HEK293 (cell line): ENCODE measurements at regions not wholly inside any gene's neighbourhood (a gene's known extent, or its start where the extent isn't known, plus 50 kb on each side); places are given as distances from the start of the nearest gene placed in this dataset.

ENCODE experiments used
- CTCF ChIA-PET: fragments of 350-600 bp; formaldehyde crosslinking; extraction: SDS; loops from one replicate; lab custom pipeline; 2021; ENCODE audit warnings: antibody characterized with exemption; lab: Yijun Ruan, JAX
- POLR2A ChIA-PET: fragments of 300-600 bp; formaldehyde crosslinking; extraction: SDS; loops from one replicate; lab custom pipeline; 2020; ENCODE audit warnings: antibody characterized with exemption, inconsistent platforms; lab: Yijun Ruan, JAX
- H3K27ac ChIP-seq: fragments of 200-500 bp; sonication (Bioruptor generic); 2 replicates; pipeline ENCODE4 v1.5.1; 2014; ENCODE audit warnings: low read depth, low read length, control low read depth, inconsistent platforms; ENCODE audit errors: extremely low read depth
- H3K36me3 ChIP-seq, 2 experiments: fragments of 200-500 bp in 1 of 2; sonication (Bioruptor generic) in 1 of 2; 1 replicate in 1 of 2; 2 replicates in 1 of 2; pipeline ENCODE4 v1.5.1; 2014 to 2017; ENCODE audit warnings: inconsistent platforms in 2 of 2, low read length in 2 of 2; ENCODE audit not compliant: control insufficient read depth in 2 of 2, insufficient read depth in 1 of 2
- H3K4me1 ChIP-seq: fragments of 200-500 bp; sonication (Bioruptor generic); 2 replicates; pipeline ENCODE4 v1.5.1; 2014; ENCODE audit warnings: mild to moderate bottlenecking, low read length, inconsistent platforms; ENCODE audit not compliant: control insufficient read depth, insufficient read depth
- H3K4me3 ChIP-seq: 2 replicates; pipeline ENCODE4 v1.5.1; 2011; ENCODE audit warnings: low read depth, mild to moderate bottlenecking, control low read depth, low read length, moderate library complexity
- H3K9me3 ChIP-seq: fragments of 200-500 bp; sonication (Bioruptor generic); 2 replicates; pipeline ENCODE4 v1.5.1; 2014; ENCODE audit warnings: low read depth, low read length, inconsistent platforms; ENCODE audit not compliant: control insufficient read depth, insufficient read depth
- HOXA7 ChIP-seq: sonication (generic); formaldehyde crosslinking; IDR thresholded peaks from 2 replicates; pipeline ENCODE4 v1.8.1; 2022; ENCODE audit warnings: missing genetic modification reagents, borderline replicate concordance
- MEIS1 ChIP-seq: sonication (generic); formaldehyde crosslinking; IDR thresholded peaks from 2 replicates; pipeline ENCODE4 v1.8.1; 2022; ENCODE audit warnings: missing genetic modification reagents, mild to moderate bottlenecking, borderline replicate concordance
- MZF1 ChIP-seq: fragments of 450-650 bp; formaldehyde crosslinking; IDR thresholded peaks from 2 replicates; pipeline ENCODE4 v1.5.1; 2017; ENCODE audit warnings: missing biosample characterization, missing genetic modification characterization, borderline replicate concordance
- ZBTB1 ChIP-seq: fragments of 450-650 bp; formaldehyde crosslinking; IDR thresholded peaks from 2 replicates; pipeline ENCODE4 v1.5.1; 2016; ENCODE audit warnings: missing biosample characterization, missing genetic modification characterization
- ZBTB11 ChIP-seq: fragments of 450-650 bp; formaldehyde crosslinking; conservative IDR thresholded peaks from 2 replicates; pipeline ENCODE4 v1.5.1; 2016; ENCODE audit warnings: low read depth, missing biosample characterization, missing genetic modification characterization
- ZFP69B ChIP-seq: fragments of 450-650 bp; formaldehyde crosslinking; IDR thresholded peaks from 2 replicates; pipeline ENCODE4 v1.5.1; 2016; ENCODE audit warnings: missing biosample characterization, missing genetic modification characterization
- ZNF10 ChIP-seq: fragments of 450-650 bp; formaldehyde crosslinking; IDR thresholded peaks from 2 replicates; pipeline ENCODE4 v1.5.1; 2017; ENCODE audit warnings: missing biosample characterization, missing genetic modification characterization
- ZNF18 ChIP-seq: fragments of 450-650 bp; formaldehyde crosslinking; IDR thresholded peaks from 2 replicates; pipeline ENCODE4 v1.5.1; 2016; ENCODE audit warnings: missing biosample characterization, missing genetic modification characterization
- ZNF23 ChIP-seq: fragments of 450-650 bp; formaldehyde crosslinking; IDR thresholded peaks from 2 replicates; pipeline ENCODE4 v1.5.1; 2016; ENCODE audit warnings: missing biosample characterization, missing genetic modification characterization, borderline replicate concordance
- ZNF266 ChIP-seq: fragments of 450-650 bp; formaldehyde crosslinking; IDR thresholded peaks from 2 replicates; pipeline ENCODE4 v1.5.1; 2016; ENCODE audit warnings: missing biosample characterization, missing genetic modification characterization, low read depth
- ZNF274 ChIP-seq, 2 experiments: fragments of 200-500 bp in 1 of 2; fragments of 450-650 bp in 1 of 2; sonication (Bioruptor generic) in 1 of 2; formaldehyde crosslinking in 1 of 2; IDR thresholded peaks; 2 replicates each; pipeline versions ENCODE4 v1.5.1 to v1.6.1; 2014 to 2016; ENCODE audit warnings: borderline replicate concordance in 1 of 2, inconsistent platforms in 1 of 2, low read length in 1 of 2, missing biosample characterization in 1 of 2, missing genetic modification characterization in 1 of 2
- ZNF350 ChIP-seq: fragments of 450-650 bp; formaldehyde crosslinking; IDR thresholded peaks from 2 replicates; pipeline ENCODE4 v1.5.0; 2017; ENCODE audit warnings: missing biosample characterization, mild to moderate bottlenecking, missing genetic modification characterization
- ZNF391 ChIP-seq: fragments of 450-650 bp; formaldehyde crosslinking; IDR thresholded peaks from 2 replicates; pipeline ENCODE4 v1.5.1; 2016; ENCODE audit warnings: low read depth, missing biosample characterization, missing genetic modification characterization, borderline replicate concordance
- ZNF404 ChIP-seq: fragments of 450-650 bp; formaldehyde crosslinking; IDR thresholded peaks from 2 replicates; pipeline ENCODE4 v1.5.1; 2017; ENCODE audit warnings: missing biosample characterization, missing genetic modification characterization
- ZNF423 ChIP-seq: fragments of 450-650 bp; formaldehyde crosslinking; IDR thresholded peaks from 2 replicates; pipeline ENCODE4 v1.5.1; 2016; ENCODE audit warnings: missing biosample characterization, missing genetic modification characterization
- ZNF514 ChIP-seq: fragments of 450-650 bp; formaldehyde crosslinking; IDR thresholded peaks from 2 replicates; pipeline ENCODE4 v1.5.1; 2016; ENCODE audit warnings: missing biosample characterization, missing genetic modification characterization
- ZNF530 ChIP-seq: fragments of 450-650 bp; formaldehyde crosslinking; IDR thresholded peaks from 2 replicates; pipeline ENCODE4 v1.5.1; 2016; ENCODE audit warnings: low read depth, missing biosample characterization, missing genetic modification characterization
- ZNF548 ChIP-seq: fragments of 450-650 bp; formaldehyde crosslinking; IDR thresholded peaks from 2 replicates; pipeline ENCODE4 v1.5.1; 2016; ENCODE audit warnings: missing biosample characterization, missing genetic modification characterization
- ZNF571 ChIP-seq: fragments of 450-650 bp; formaldehyde crosslinking; IDR thresholded peaks from 2 replicates; pipeline ENCODE4 v1.5.0; 2017; ENCODE audit warnings: missing biosample characterization, missing genetic modification characterization
- ZNF623 ChIP-seq: fragments of 450-650 bp; formaldehyde crosslinking; IDR thresholded peaks from 2 replicates; pipeline ENCODE4 v1.5.1; 2016; ENCODE audit warnings: missing biosample characterization, missing genetic modification characterization
- ZNF837 ChIP-seq: fragments of 450-650 bp; formaldehyde crosslinking; IDR thresholded peaks from 2 replicates; pipeline ENCODE4 v1.5.1; 2016; ENCODE audit warnings: missing biosample characterization, missing genetic modification characterization
- ZXDB ChIP-seq: fragments of 450-650 bp; formaldehyde crosslinking; IDR thresholded peaks from 2 replicates; pipeline ENCODE4 v1.5.1; 2016; ENCODE audit warnings: missing biosample characterization, missing genetic modification characterization
- TF ChIP-seq, protein P1 (sequence below): fragments of 450-650 bp; IDR thresholded peaks from 2 replicates; pipeline ENCODE4 v1.5.1; 2018; ENCODE audit warnings: missing biosample characterization, missing genetic modification characterization
- TF ChIP-seq, protein P2 (sequence below): fragments of 450-650 bp; formaldehyde crosslinking; IDR thresholded peaks from 2 replicates; pipeline ENCODE4 v1.5.1; 2016; ENCODE audit warnings: missing biosample characterization, missing genetic modification characterization
- TF ChIP-seq, protein P3 (sequence below): fragments of 450-650 bp; formaldehyde crosslinking; IDR thresholded peaks from 2 replicates; pipeline ENCODE4 v1.5.1; 2016; ENCODE audit warnings: missing biosample characterization, missing genetic modification characterization

GRCh38 chr5:52359261-52359660, 428.5 kb upstream of the ITGA1 start (continued):
- TF ChIP-seq, protein P1, sequence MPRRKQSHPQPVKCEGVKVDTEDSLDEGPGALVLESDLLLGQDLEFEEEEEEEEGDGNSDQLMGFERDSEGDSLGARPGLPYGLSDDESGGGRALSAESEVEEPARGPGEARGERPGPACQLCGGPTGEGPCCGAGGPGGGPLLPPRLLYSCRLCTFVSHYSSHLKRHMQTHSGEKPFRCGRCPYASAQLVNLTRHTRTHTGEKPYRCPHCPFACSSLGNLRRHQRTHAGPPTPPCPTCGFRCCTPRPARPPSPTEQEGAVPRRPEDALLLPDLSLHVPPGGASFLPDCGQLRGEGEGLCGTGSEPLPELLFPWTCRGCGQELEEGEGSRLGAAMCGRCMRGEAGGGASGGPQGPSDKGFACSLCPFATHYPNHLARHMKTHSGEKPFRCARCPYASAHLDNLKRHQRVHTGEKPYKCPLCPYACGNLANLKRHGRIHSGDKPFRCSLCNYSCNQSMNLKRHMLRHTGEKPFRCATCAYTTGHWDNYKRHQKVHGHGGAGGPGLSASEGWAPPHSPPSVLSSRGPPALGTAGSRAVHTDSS (tag by site-specific recombination), result no peak

GRCh38 chr5:52360985-52361384, 426.7 kb upstream of the ITGA1 start:
- TF ChIP-seq ZNF530 (tag by site-specific recombination), result no peak
- TF ChIP-seq ZNF623 (tag by site-specific recombination), result no peak
- no peak for TF ChIP-seq ZNF18 (tag by site-specific recombination)
- no peak for TF ChIP-seq ZNF274 (IDR thresholded peaks at IDR 0.05; ENCODE audit: low read length)
- TF ChIP-seq ZNF274 (tag by site-specific recombination; IDR thresholded peaks at IDR 0.05; ENCODE audit: borderline replicate concordance), result no peak
- no peak for TF ChIP-seq ZNF350
- no peak for TF ChIP-seq MEIS1 (CRISPR knock-in tag)
- TF ChIP-seq ZNF266 (tag by site-specific recombination), result no peak
- TF ChIP-seq ZBTB1, result no peak
- TF ChIP-seq HOXA7, result no peak
- TF ChIP-seq, protein P2, sequence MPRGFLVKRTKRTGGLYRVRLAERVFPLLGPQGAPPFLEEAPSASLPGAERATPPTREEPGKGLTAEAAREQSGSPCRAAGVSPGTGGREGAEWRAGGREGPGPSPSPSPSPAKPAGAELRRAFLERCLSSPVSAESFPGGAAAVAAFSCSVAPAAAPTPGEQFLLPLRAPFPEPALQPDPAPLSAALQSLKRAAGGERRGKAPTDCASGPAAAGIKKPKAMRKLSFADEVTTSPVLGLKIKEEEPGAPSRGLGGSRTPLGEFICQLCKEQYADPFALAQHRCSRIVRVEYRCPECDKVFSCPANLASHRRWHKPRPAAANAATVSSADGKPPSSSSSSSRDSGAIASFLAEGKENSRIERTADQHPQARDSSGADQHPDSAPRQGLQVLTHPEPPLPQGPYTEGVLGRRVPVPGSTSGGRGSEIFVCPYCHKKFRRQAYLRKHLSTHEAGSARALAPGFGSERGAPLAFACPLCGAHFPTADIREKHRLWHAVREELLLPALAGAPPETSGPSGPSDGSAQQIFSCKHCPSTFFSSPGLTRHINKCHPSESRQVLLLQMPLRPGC (tag by site-specific recombination), result no peak
- TF ChIP-seq ZNF10, result no peak
- TF ChIP-seq, protein P3, sequence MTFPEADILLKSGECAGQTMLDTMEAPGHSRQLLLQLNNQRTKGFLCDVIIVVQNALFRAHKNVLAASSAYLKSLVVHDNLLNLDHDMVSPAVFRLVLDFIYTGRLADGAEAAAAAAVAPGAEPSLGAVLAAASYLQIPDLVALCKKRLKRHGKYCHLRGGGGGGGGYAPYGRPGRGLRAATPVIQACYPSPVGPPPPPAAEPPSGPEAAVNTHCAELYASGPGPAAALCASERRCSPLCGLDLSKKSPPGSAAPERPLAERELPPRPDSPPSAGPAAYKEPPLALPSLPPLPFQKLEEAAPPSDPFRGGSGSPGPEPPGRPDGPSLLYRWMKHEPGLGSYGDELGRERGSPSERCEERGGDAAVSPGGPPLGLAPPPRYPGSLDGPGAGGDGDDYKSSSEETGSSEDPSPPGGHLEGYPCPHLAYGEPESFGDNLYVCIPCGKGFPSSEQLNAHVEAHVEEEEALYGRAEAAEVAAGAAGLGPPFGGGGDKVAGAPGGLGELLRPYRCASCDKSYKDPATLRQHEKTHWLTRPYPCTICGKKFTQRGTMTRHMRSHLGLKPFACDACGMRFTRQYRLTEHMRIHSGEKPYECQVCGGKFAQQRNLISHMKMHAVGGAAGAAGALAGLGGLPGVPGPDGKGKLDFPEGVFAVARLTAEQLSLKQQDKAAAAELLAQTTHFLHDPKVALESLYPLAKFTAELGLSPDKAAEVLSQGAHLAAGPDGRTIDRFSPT (tag by site-specific recombination), result no peak
- TF ChIP-seq, all 188 proteins: peak for 0
- CTCF ChIA-PET, result no interaction called here
- POLR2A ChIA-PET, result no interaction called here
- H3K27ac ChIP-seq, result no peak overlapping the region
- H3K36me3 ChIP-seq, result no peaks in the 10 kb centered on the region
- no peaks in the 10 kb centered on the region for H3K4me1 ChIP-seq
- H3K9me3 ChIP-seq, result no peaks in the 10 kb centered on the region
- no peak overlapping the region for H3K4me3 ChIP-seq

DNA sequence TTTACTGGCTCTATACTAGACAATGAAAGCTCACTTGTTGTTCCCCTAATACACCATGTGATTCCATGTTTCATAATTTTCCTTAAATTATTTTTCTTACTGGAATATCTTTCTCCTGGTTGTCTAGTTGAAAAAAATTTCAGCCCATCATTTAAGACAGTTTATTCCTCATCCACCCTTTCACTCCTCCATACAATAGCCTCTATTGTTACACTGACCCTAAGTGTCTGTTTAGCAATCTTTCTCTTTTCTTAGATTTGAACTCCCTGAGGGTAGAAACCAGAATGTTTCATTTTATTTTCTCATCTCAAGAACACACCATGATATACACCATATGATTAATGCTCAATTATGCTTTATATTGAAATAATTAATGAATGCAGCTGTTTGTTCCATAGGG, 413.4 kb upstream of the ITGA1 start:
- POLR2A ChIA-PET, result no interaction called here
- CTCF ChIA-PET, result interaction anchor here (0.6 kb wide), 1 partner anchor 1329 kb away, joined by 4 read pairs; no protein-coding TSS in a partner anchor
- H3K9me3 ChIP-seq, result no peaks in the 10 kb centered on the region
- H3K4me1 ChIP-seq, result no peaks in the 10 kb centered on the region
- no peak overlapping the region for H3K4me3 ChIP-seq
- no peaks in the 10 kb centered on the region for H3K36me3 ChIP-seq
- no peak overlapping the region for H3K27ac ChIP-seq
- TF ChIP-seq ZNF423 (tag by site-specific recombination) (no peak), ZNF266 (tag by site-specific recombination) (no peak), ZNF514 (tag by site-specific recombination) (no peak), ZBTB11 (tag by site-specific recombination) (no peak), ZNF404 (tag by site-specific recombination) (no peak), ZNF391 (tag by site-specific recombination) (no peak), ZFP69B (tag by site-specific recombination) (no peak), ZNF23 (no peak), MZF1 (tag by site-specific recombination) (no peak), ZXDB (tag by site-specific recombination) (no peak), ZNF571 (tag by site-specific recombination) (no peak), ZNF548 (tag by site-specific recombination) (no peak), ZNF837 (tag by site-specific recombination) (no peak)
